Activated naive CD4-positive, alpha-beta T cell treated with anti-CD3 and anti-CD28 coated beads, Interleukin-2, amount 10 ng/mL, durations not matched to agents 7 days and 5 days (primary cell): ENCODE measurements at regions not wholly inside any gene's neighbourhood (a gene's known extent, or its start where the extent isn't known, plus 50 kb on each side); places are given as distances from the start of the nearest gene placed in this dataset.
"Not testable (repeated sequence)": the region's sequence is repeated elsewhere in the genome, so short reads cannot be mapped to it uniquely, and the experiment has no call there.

ENCODE experiments used
- CTCF ChIA-PET: fragments of 350-600 bp; sonication (Branson Sonifier 250); formaldehyde crosslinking; loops from one replicate; lab custom pipeline; 2021; ENCODE audit warnings: antibody characterized with exemption; lab: Charles Lee
- DNase-seq: peaks from one replicate; pipeline ENCODE4 v3.0.0-alpha.2; 2020
- H3K27ac Mint-ChIP-seq: one replicate; pipeline ENCODE4 v1.8.0; 2021; ENCODE audit warnings: mild to moderate bottlenecking, moderate library complexity, mixed read lengths
- H3K27me3 Mint-ChIP-seq: one replicate; pipeline ENCODE4 v1.8.0; 2021; ENCODE audit warnings: mild to moderate bottlenecking, mixed read lengths
- H3K36me3 Mint-ChIP-seq: one replicate; pipeline ENCODE4 v1.8.0; 2021; ENCODE audit warnings: mixed read lengths
- H3K4me1 Mint-ChIP-seq: one replicate; pipeline ENCODE4 v1.8.0; 2021; ENCODE audit warnings: mixed read lengths
- H3K4me3 Mint-ChIP-seq: one replicate; pipeline ENCODE4 v1.8.0; 2021; ENCODE audit warnings: mild to moderate bottlenecking, moderate library complexity, mixed read lengths
- H3K9me3 Mint-ChIP-seq: one replicate; pipeline ENCODE4 v1.8.0; 2021; ENCODE audit warnings: mixed read lengths

GRCh38 chr3:16012086-16012485 is 162.4 kb upstream of the GALNT15 start:
- no peak for DNase-seq
- Mint-ChIP-seq H3K27me3 (peaks cover 10% of the 10 kb centered on the region), H3K9me3 (no peaks in the 10 kb centered on the region), H3K4me1 (no peaks in the 10 kb centered on the region), H3K27ac (no peak overlapping the region), H3K36me3 (no peaks in the 10 kb centered on the region), H3K4me3 (no peak overlapping the region)
- CTCF ChIA-PET: no interaction called here

GRCh38 chr3:16013568-16013967 is 160.9 kb upstream of the GALNT15 start:
- H3K9me3 Mint-ChIP-seq: no peaks in the 10 kb centered on the region
- H3K4me1 Mint-ChIP-seq: no peaks in the 10 kb centered on the region
- CTCF ChIA-PET: no interaction called here

GRCh38 chr3:16021801-16022200 is 152.7 kb upstream of the GALNT15 start:
- H3K4me3 Mint-ChIP-seq, H3K27ac Mint-ChIP-seq, DNase-seq, H3K36me3 Mint-ChIP-seq, H3K4me1 Mint-ChIP-seq, H3K27me3 Mint-ChIP-seq, H3K9me3 Mint-ChIP-seq, CTCF ChIA-PET: not testable (repeated sequence)

More at GRCh38 chr3:16013568-16013967, 160.9 kb upstream of the GALNT15 start:
- Mint-ChIP-seq H3K4me3 (no peak overlapping the region), H3K36me3 (no peaks in the 10 kb centered on the region), H3K27me3 (peaks cover 10% of the 10 kb centered on the region), H3K27ac (no peak overlapping the region)
- DNase-seq: no peak

GRCh38 chr3:16023881-16024280 is 150.6 kb upstream of the GALNT15 start:
- H3K4me3 Mint-ChIP-seq, H3K4me1 Mint-ChIP-seq, H3K36me3 Mint-ChIP-seq, CTCF ChIA-PET, H3K9me3 Mint-ChIP-seq, H3K27me3 Mint-ChIP-seq, DNase-seq, H3K27ac Mint-ChIP-seq: not testable (repeated sequence)

- H3K4me3 Mint-ChIP-seq: no peak overlapping the region
- no peaks in the 10 kb centered on the region for H3K9me3 Mint-ChIP-seq
- H3K4me1 Mint-ChIP-seq: no peaks in the 10 kb centered on the region
- no peak for DNase-seq
- no peak overlapping the region for H3K27ac Mint-ChIP-seq
- peaks cover 5% of the 10 kb centered on the region for H3K27me3 Mint-ChIP-seq
- no peaks in the 10 kb centered on the region for H3K36me3 Mint-ChIP-seq
- CTCF ChIA-PET: no interaction called here
Measured at GRCh38 chr3:16024548-16024947, 149.9 kb upstream of the GALNT15 start.

- CTCF ChIA-PET: no interaction called here
- no peaks in the 10 kb centered on the region for H3K36me3 Mint-ChIP-seq
Measured at GRCh38 chr3:16026753-16027152, 147.7 kb upstream of the GALNT15 start.

GRCh38 chr3:16028604-16029003 is 145.9 kb upstream of the GALNT15 start:
- CTCF ChIA-PET: no interaction called here
- Mint-ChIP-seq H3K36me3 (no peaks in the 10 kb centered on the region), H3K4me3 (no peak overlapping the region), H3K9me3 (no peaks in the 10 kb centered on the region), H3K27ac (no peak overlapping the region), H3K4me1 (no peaks in the 10 kb centered on the region), H3K27me3 (peaks cover 8% of the 10 kb centered on the region)
- DNase-seq: no peak

More at GRCh38 chr3:16026753-16027152, 147.7 kb upstream of the GALNT15 start:
- Mint-ChIP-seq H3K4me1 (no peaks in the 10 kb centered on the region), H3K4me3 (no peak overlapping the region), H3K27me3 (peaks cover 5% of the 10 kb centered on the region), H3K27ac (no peak overlapping the region), H3K9me3 (no peaks in the 10 kb centered on the region)
- no peak for DNase-seq

- Mint-ChIP-seq H3K27ac (no peak overlapping the region), H3K36me3 (no peaks in the 10 kb centered on the region), H3K27me3 (peaks cover 5% of the 10 kb centered on the region), H3K4me3 (no peak overlapping the region), H3K9me3 (no peaks in the 10 kb centered on the region), H3K4me1 (no peaks in the 10 kb centered on the region)
- DNase-seq: no peak
- CTCF ChIA-PET: no interaction called here
Measured at GRCh38 chr3:16030342-16030741, 144.1 kb upstream of the GALNT15 start.

GRCh38 chr3:16031434-16031833 is 143.0 kb upstream of the GALNT15 start:
- Mint-ChIP-seq H3K9me3 (no peaks in the 10 kb centered on the region), H3K4me1 (no peaks in the 10 kb centered on the region), H3K4me3 (no peak overlapping the region), H3K36me3 (no peaks in the 10 kb centered on the region), H3K27me3 (peaks cover 9% of the 10 kb centered on the region), H3K27ac (no peak overlapping the region)
- DNase-seq: no peak
- CTCF ChIA-PET: no interaction called here

- Mint-ChIP-seq H3K27me3 (peaks cover 17% of the 10 kb centered on the region), H3K9me3 (no peaks in the 10 kb centered on the region), H3K4me3 (no peak overlapping the region), H3K4me1 (no peaks in the 10 kb centered on the region), H3K36me3 (no peaks in the 10 kb centered on the region), H3K27ac (no peak overlapping the region)
- no peak for DNase-seq
- CTCF ChIA-PET: no interaction called here
Measured at GRCh38 chr3:16033889-16034687, 140.4 kb upstream of the GALNT15 start.

- no peaks in the 10 kb centered on the region for H3K36me3 Mint-ChIP-seq
- H3K27ac Mint-ChIP-seq: no peak overlapping the region
- H3K9me3 Mint-ChIP-seq: no peaks in the 10 kb centered on the region
- DNase-seq: no peak
- H3K4me1 Mint-ChIP-seq: no peaks in the 10 kb centered on the region
- H3K4me3 Mint-ChIP-seq: no peak overlapping the region
- CTCF ChIA-PET: no interaction called here
- peaks cover 13% of the 10 kb centered on the region for H3K27me3 Mint-ChIP-seq
Measured at GRCh38 chr3:16040991-16041390, 133.5 kb upstream of the GALNT15 start.

GRCh38 chr3:16048435-16049318 is 125.8 kb upstream of the GALNT15 start:
- Mint-ChIP-seq H3K4me1 (no peaks in the 10 kb centered on the region), H3K27me3 (peaks cover 3% of the 10 kb centered on the region), H3K9me3 (no peaks in the 10 kb centered on the region), H3K27ac (no peak overlapping the region), H3K4me3 (no peak overlapping the region), H3K36me3 (no peaks in the 10 kb centered on the region)
- CTCF ChIA-PET: interaction anchor here (0.5 to 3.9 kb wide), 17 partner anchors 10 to 941 kb away, joined by 3 to 36 read pairs (median 3); no protein-coding TSS in a partner anchor
- DNase-seq: peak; percentile 55

- peaks cover 3% of the 10 kb centered on the region for H3K27me3 Mint-ChIP-seq
- no peak overlapping the region for H3K4me3 Mint-ChIP-seq
- H3K4me1 Mint-ChIP-seq: no peaks in the 10 kb centered on the region
- CTCF ChIA-PET: interaction anchor here (1.3 to 3.9 kb wide), 5 partner anchors 8 to 197 kb away, joined by 5 to 36 read pairs (median 10); no protein-coding TSS in a partner anchor
- no peaks in the 10 kb centered on the region for H3K36me3 Mint-ChIP-seq
- no peak for DNase-seq
- no peaks in the 10 kb centered on the region for H3K9me3 Mint-ChIP-seq
- no peak overlapping the region for H3K27ac Mint-ChIP-seq
Measured at GRCh38 chr3:16050641-16051467, 123.6 kb upstream of the GALNT15 start.

GRCh38 chr3:16051691-16052090 is 122.8 kb upstream of the GALNT15 start:
- CTCF ChIA-PET: interaction anchor here (1.3 kb wide), 1 partner anchor 127 kb away, joined by 5 read pairs; no protein-coding TSS in a partner anchor

More at GRCh38 chr3:16051691-16052090, 122.8 kb upstream of the GALNT15 start:
- Mint-ChIP-seq H3K36me3 (no peaks in the 10 kb centered on the region), H3K27me3 (peaks cover 3% of the 10 kb centered on the region), H3K4me3 (no peak overlapping the region), H3K9me3 (no peaks in the 10 kb centered on the region), H3K4me1 (no peaks in the 10 kb centered on the region), H3K27ac (no peak overlapping the region)
- DNase-seq: no peak
